Naive thymus-derived CD4-positive, alpha-beta T cell (primary cell): ENCODE measurements at regions not wholly inside any gene's neighbourhood (a gene's known extent, or its start where the extent isn't known, plus 50 kb on each side); places are given as distances from the start of the nearest gene placed in this dataset.

Source experiments
- ATAC-seq: fragments of 150-1000 bp; cut with Tn5 transposase; 2 replicates; pipeline ENCODE4 v1.10.0; 2021; ENCODE audit warnings: mild to moderate bottlenecking, moderate library complexity
- CTCF ChIA-PET: fragments of 350-600 bp; sonication (Branson Sonifier 250); formaldehyde crosslinking; loops from one replicate; lab custom pipeline; 2021; ENCODE audit warnings: antibody characterized with exemption; lab: Charles Lee
- POLR2A ChIA-PET: fragments of 350-600 bp; sonication (Branson Sonifier 250); formaldehyde crosslinking; loops from one replicate; lab custom pipeline; 2021; ENCODE audit warnings: antibody characterized with exemption, inconsistent platforms; lab: Charles Lee
- DNase-seq, 9 donors: peaks; one replicate each; pipeline versions ENCODE4 v3.0.0 to v3.0.0-alpha.2; 2020 to 2022; ENCODE audit warnings: mixed read lengths in 1 of 9
- H3K27ac ChIP-seq: one replicate; pipeline ENCODE4 v1.7.0; 2013; ENCODE audit warnings: mild to moderate bottlenecking, low read depth, low read length, moderate library complexity
- H3K27me3 ChIP-seq, 2 donors: one replicate each; pipeline ENCODE4 v1.7.0; 2013; ENCODE audit warnings: low read length in 2 of 2, mild to moderate bottlenecking in 2 of 2, moderate library complexity in 2 of 2; ENCODE audit not compliant: control insufficient read depth in 2 of 2, insufficient read depth in 2 of 2
- H3K36me3 ChIP-seq, 3 experiments: 1 replicate in 2 of 3; 2 replicates in 1 of 3; pipeline ENCODE4 v1.7.0; 2013; ENCODE audit warnings: low read length in 3 of 3, mild to moderate bottlenecking in 3 of 3, moderate library complexity in 1 of 3; ENCODE audit not compliant: insufficient read depth in 3 of 3, control insufficient read depth in 2 of 3
- H3K4me1 ChIP-seq, 2 donors: one replicate each; pipeline ENCODE4 v1.7.0; 2013; ENCODE audit warnings: low read length in 2 of 2, mild to moderate bottlenecking in 2 of 2, moderate library complexity in 1 of 2; ENCODE audit not compliant: control insufficient read depth in 2 of 2, insufficient read depth in 2 of 2
- H3K4me3 ChIP-seq: 2 replicates; pipeline ENCODE4 v1.7.0; 2013; ENCODE audit warnings: mild to moderate bottlenecking, low read length
- H3K9me3 ChIP-seq, 3 experiments: 1 replicate in 2 of 3; 2 replicates in 1 of 3; pipeline ENCODE4 v1.7.0; 2013; ENCODE audit warnings: low read length in 3 of 3; ENCODE audit not compliant: control insufficient read depth in 2 of 3
- H3K27ac Mint-ChIP-seq, 9 donors: one replicate each; pipeline ENCODE4 v1.8.0; 2020 to 2022; ENCODE audit warnings: mixed read lengths in 9 of 9, mild to moderate bottlenecking in 8 of 9, moderate library complexity in 5 of 9, inconsistent platforms in 2 of 9
- H3K27me3 Mint-ChIP-seq, 5 donors: one replicate each; pipeline ENCODE4 v1.8.0; 2021 to 2022; ENCODE audit warnings: mixed read lengths in 5 of 5, mild to moderate bottlenecking in 1 of 5
- H3K36me3 Mint-ChIP-seq, 5 donors: one replicate each; pipeline ENCODE4 v1.8.0; 2020 to 2022; ENCODE audit warnings: mixed read lengths in 5 of 5, mild to moderate bottlenecking in 3 of 5, inconsistent platforms in 1 of 5
- H3K4me1 Mint-ChIP-seq, 7 donors: one replicate each; pipeline ENCODE4 v1.8.0; 2020 to 2022; ENCODE audit warnings: mixed read lengths in 7 of 7, mild to moderate bottlenecking in 3 of 7, inconsistent platforms in 1 of 7
- H3K4me3 Mint-ChIP-seq, 10 donors: one replicate each; pipeline ENCODE4 v1.8.0; 2020 to 2022; ENCODE audit warnings: mild to moderate bottlenecking in 10 of 10, mixed read lengths in 10 of 10, moderate library complexity in 6 of 10, inconsistent platforms in 2 of 10
- H3K9me3 Mint-ChIP-seq, 11 donors: one replicate each; pipeline ENCODE4 v1.8.0; 2020 to 2022; ENCODE audit warnings: mixed read lengths in 11 of 11, mild to moderate bottlenecking in 4 of 11, inconsistent platforms in 1 of 11, moderate library complexity in 1 of 11
- intact Hi-C, 2 donors: fragments of 100-400 bp; cut with micrococcal nuclease; formaldehyde crosslinking; loops; one replicate each; pipeline ENCODE4 v1.15.1; 2023

DNA sequence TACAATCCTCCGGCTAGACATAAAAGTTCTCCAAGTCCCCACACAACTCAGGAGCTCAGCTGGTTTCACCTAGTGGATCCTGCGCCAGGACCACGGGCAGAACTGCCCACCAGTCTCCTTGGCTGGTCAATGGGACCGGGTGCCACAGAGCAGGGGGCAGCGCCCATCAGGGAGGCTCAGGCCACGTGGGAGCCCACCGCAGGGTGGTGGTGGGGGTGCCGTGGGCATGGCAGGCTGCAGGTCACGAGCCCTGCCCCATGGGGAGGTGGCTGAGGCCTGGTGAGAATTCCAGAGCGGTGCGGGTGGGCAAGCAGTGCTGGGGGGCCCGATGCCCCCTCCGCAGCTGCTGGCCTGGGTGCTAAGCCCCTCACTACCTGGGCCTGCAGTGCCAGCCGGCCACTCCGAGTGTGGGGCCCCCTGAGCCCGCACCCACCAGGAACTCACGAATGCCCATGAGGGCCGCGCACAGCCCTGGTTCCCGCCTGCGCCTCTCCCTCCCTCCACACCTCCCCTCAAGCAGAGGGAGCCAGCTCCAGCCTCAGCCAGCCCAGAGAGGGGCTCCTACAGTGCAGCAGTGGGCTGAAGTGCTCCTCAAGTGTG is 1091.9 kb upstream of the TENM4 start:
- Histone ChIP-seq H3K36me3 (no peaks in the 10 kb centered on the region), H3K27ac (no peak overlapping the region), H3K9me3 (peaks cover 0 to 6% (median 0%) of the 10 kb centered on the region in 3 experiments), H3K27me3 (no peaks in the 10 kb centered on the region), H3K4me1 (no peaks in the 10 kb centered on the region), H3K4me3 (no peak overlapping the region)
- intact Hi-C loops = no loop called here
- Mint-ChIP-seq H3K27me3 (no peaks in the 10 kb centered on the region), H3K4me1 (no peaks in the 10 kb centered on the region), H3K4me3 (no peak overlapping the region), H3K36me3 (no peaks in the 10 kb centered on the region), H3K9me3 (peaks cover 0 to 25% (median 6%) of the 10 kb centered on the region in 11 donors), H3K27ac (no peak overlapping the region)
- DNase-seq (no peak), ATAC-seq (no peak)
- POLR2A ChIA-PET = interaction anchor here (0.8 kb wide), 1 partner anchor 962 kb away, joined by 3 read pairs; no protein-coding TSS in a partner anchor
- CTCF ChIA-PET = no interaction called here

GRCh38 chr11:80529726-80530125 is 1088.9 kb upstream of the TENM4 start:
- Histone ChIP-seq H3K4me3 (no peak overlapping the region), H3K36me3 (no peaks in the 10 kb centered on the region), H3K27me3 (no peaks in the 10 kb centered on the region), H3K27ac (no peak overlapping the region), H3K9me3 (peaks cover 0 to 6% (median 0%) of the 10 kb centered on the region in 3 experiments), H3K4me1 (no peaks in the 10 kb centered on the region)
- ChIA-PET CTCF (no interaction called here), POLR2A (no interaction called here)
- intact Hi-C loops = no loop called here
- DNase-seq (no peak), ATAC-seq (no peak)
- Mint-ChIP-seq H3K36me3 (no peaks in the 10 kb centered on the region), H3K4me3 (no peak overlapping the region), H3K27me3 (no peaks in the 10 kb centered on the region), H3K9me3 (peaks cover 0 to 21% (median 9%) of the 10 kb centered on the region in 11 donors), H3K27ac (no peak overlapping the region), H3K4me1 (no peaks in the 10 kb centered on the region)

GRCh38 chr11:80525663-80526405 is 1085.0 kb upstream of the TENM4 start:
- Mint-ChIP-seq H3K27ac (no peak overlapping the region), H3K4me1 (no peaks in the 10 kb centered on the region), H3K9me3 (peaks cover 0 to 9% (median 3%) of the 10 kb centered on the region in 11 donors), H3K36me3 (no peaks in the 10 kb centered on the region), H3K4me3 (no peak overlapping the region), H3K27me3 (no peaks in the 10 kb centered on the region)
- CTCF ChIA-PET = no interaction called here
- POLR2A ChIA-PET = no interaction called here
- H3K27me3 ChIP-seq = no peaks in the 10 kb centered on the region
- no peak overlapping the region for H3K4me3 ChIP-seq
- no peaks in the 10 kb centered on the region for H3K4me1 ChIP-seq
- H3K27ac ChIP-seq = no peak overlapping the region
- DNase-seq (no peak), ATAC-seq (no peak)
- intact Hi-C loops = no loop called here
- H3K9me3 ChIP-seq = no peaks in the 10 kb centered on the region
- no peaks in the 10 kb centered on the region for H3K36me3 ChIP-seq

DNA sequence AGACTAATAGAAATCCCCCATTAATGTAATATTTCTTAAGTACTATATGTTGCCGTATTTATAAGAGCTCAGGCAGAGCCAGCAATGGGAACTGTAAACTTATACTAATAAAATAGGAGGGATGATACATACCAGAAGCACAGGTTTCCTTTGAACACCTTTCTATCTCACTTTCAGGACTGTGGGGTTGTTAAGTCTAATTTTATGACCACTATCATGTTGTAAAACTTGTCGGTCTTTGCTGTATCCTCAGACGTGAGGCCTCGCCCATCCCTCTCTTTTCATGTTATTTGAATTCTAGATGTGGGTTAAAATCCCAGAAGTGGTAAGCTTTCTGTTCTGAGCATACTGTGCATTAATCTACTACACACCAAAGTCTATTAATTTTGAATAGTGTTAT is 1083.5 kb upstream of the TENM4 start:
- Mint-ChIP-seq H3K9me3 (peaks cover 0 to 9% (median 5%) of the 10 kb centered on the region in 11 donors), H3K36me3 (no peaks in the 10 kb centered on the region), H3K27ac (no peak overlapping the region), H3K4me3 (no peak overlapping the region), H3K4me1 (no peaks in the 10 kb centered on the region), H3K27me3 (no peaks in the 10 kb centered on the region)
- Histone ChIP-seq H3K4me1 (no peaks in the 10 kb centered on the region), H3K36me3 (no peaks in the 10 kb centered on the region), H3K27ac (no peak overlapping the region), H3K27me3 (no peaks in the 10 kb centered on the region), H3K9me3 (no peaks in the 10 kb centered on the region), H3K4me3 (no peak overlapping the region)
- intact Hi-C loops = no loop called here
- CTCF ChIA-PET = no interaction called here
- DNase-seq = no peak
- no peak for ATAC-seq
- POLR2A ChIA-PET = no interaction called here

- H3K36me3 Mint-ChIP-seq = no peaks in the 10 kb centered on the region
- H3K4me3 Mint-ChIP-seq = no peak overlapping the region
- ATAC-seq = no peak
- Histone ChIP-seq H3K4me1 (no peaks in the 10 kb centered on the region), H3K4me3 (no peak overlapping the region), H3K36me3 (no peaks in the 10 kb centered on the region), H3K27ac (no peak overlapping the region), H3K27me3 (no peaks in the 10 kb centered on the region), H3K9me3 (no peaks in the 10 kb centered on the region)
- intact Hi-C loops = no loop called here
- no peak overlapping the region for H3K27ac Mint-ChIP-seq
- CTCF ChIA-PET = no interaction called here
- no peaks in the 10 kb centered on the region for H3K27me3 Mint-ChIP-seq
- H3K4me1 Mint-ChIP-seq = no peaks in the 10 kb centered on the region
- H3K9me3 Mint-ChIP-seq = peaks cover 0 to 13% (median 7%) of the 10 kb centered on the region in 11 donors
- POLR2A ChIA-PET = no interaction called here
- DNase-seq = no peak
These were observed 1082.2 kb upstream of the TENM4 start for GRCh38 chr11:80523057-80523456.

DNA sequence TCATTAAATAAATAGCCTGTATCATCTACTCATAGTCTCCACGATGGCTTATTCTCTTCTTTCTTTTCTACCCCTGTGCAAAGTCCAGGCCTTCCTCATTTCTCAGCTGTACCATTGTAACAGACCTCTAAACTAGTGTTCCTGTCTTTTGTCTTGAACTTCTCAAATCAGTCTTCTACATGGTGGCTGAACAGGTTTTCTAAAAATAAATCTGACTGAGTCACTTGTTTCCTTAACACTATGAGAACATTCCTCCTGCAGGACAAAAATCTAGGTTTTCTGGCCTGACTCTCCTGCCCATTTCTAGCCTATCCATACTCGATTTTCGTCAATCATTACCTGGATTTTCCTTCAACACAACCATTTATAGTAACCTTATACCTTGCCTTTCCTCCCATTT is 1080.8 kb upstream of the TENM4 start:
- no peak overlapping the region for H3K27ac ChIP-seq
- ChIA-PET POLR2A (no interaction called here), CTCF (no interaction called here)
- Mint-ChIP-seq H3K4me1 (no peaks in the 10 kb centered on the region), H3K36me3 (no peaks in the 10 kb centered on the region), H3K9me3 (peaks cover 2 to 19% (median 8%) of the 10 kb centered on the region in 11 donors), H3K27me3 (no peaks in the 10 kb centered on the region), H3K27ac (no peak overlapping the region), H3K4me3 (no peak overlapping the region)
- ATAC-seq = no peak
- H3K4me1 ChIP-seq = no peaks in the 10 kb centered on the region
- intact Hi-C loops = no loop called here
- DNase-seq = no peak
- no peak overlapping the region for H3K4me3 ChIP-seq
- no peaks in the 10 kb centered on the region for H3K27me3 ChIP-seq
- H3K9me3 ChIP-seq = no peaks in the 10 kb centered on the region
- H3K36me3 ChIP-seq = no peaks in the 10 kb centered on the region

GRCh38 chr11:80520507-80520887 is 1079.7 kb upstream of the TENM4 start:
- intact Hi-C loops = no loop called here
- Mint-ChIP-seq H3K27ac (no peak overlapping the region), H3K4me3 (no peak overlapping the region), H3K4me1 (no peaks in the 10 kb centered on the region), H3K36me3 (no peaks in the 10 kb centered on the region), H3K27me3 (no peaks in the 10 kb centered on the region), H3K9me3 (peaks cover under 1 to 18% (median 9%) of the 10 kb centered on the region in 11 donors)
- ChIA-PET CTCF (no interaction called here), POLR2A (no interaction called here)
- Histone ChIP-seq H3K36me3 (no peaks in the 10 kb centered on the region), H3K27me3 (no peaks in the 10 kb centered on the region), H3K4me3 (no peak overlapping the region), H3K4me1 (no peaks in the 10 kb centered on the region), H3K9me3 (no peaks in the 10 kb centered on the region), H3K27ac (no peak overlapping the region)
- ATAC-seq (no peak), DNase-seq (no peak)
